ENCODE measurements at regions not wholly inside any gene's neighbourhood (a gene's known extent, or its start where the extent isn't known, plus 50 kb on each side); places are given as distances from the start of the nearest gene placed in this dataset.

GRCh38 chr2:6556755-6557154 is 309.0 kb downstream of the CMPK2 start:
- TF ChIP-seq GATA1 (IDR thresholded peaks at IDR 0.05; ENCODE audit: low read depth, low read length) (no peak), POLR2A (IDR thresholded peaks at IDR 0.05; ENCODE audit: low read length) (no peak)
- DNase-seq, result no peak

GRCh38 chr2:6557737-6558136 is 308.0 kb downstream of the CMPK2 start:
- DNase-seq, result no peak
- TF ChIP-seq POLR2A (IDR thresholded peaks at IDR 0.05; ENCODE audit: low read length) (no peak), GATA1 (IDR thresholded peaks at IDR 0.05; ENCODE audit: low read depth, low read length) (no peak)

GRCh38 chr2:6562771-6563170 is 302.9 kb downstream of the CMPK2 start:
- no peak for DNase-seq
- TF ChIP-seq POLR2A (IDR thresholded peaks at IDR 0.05; ENCODE audit: low read length) (no peak), GATA1 (IDR thresholded peaks at IDR 0.05; ENCODE audit: low read depth, low read length) (no peak)

- no peak for TF ChIP-seq GATA1 (IDR thresholded peaks at IDR 0.05; ENCODE audit: low read depth, low read length)
- TF ChIP-seq POLR2A (IDR thresholded peaks at IDR 0.05; ENCODE audit: low read length), result no peak
- no peak for DNase-seq
These were observed 301.4 kb downstream of the CMPK2 start for GRCh38 chr2:6564326-6564725.

GRCh38 chr2:6574121-6574520 is 291.6 kb downstream of the CMPK2 start:
- no peak for TF ChIP-seq GATA1 (IDR thresholded peaks at IDR 0.05; ENCODE audit: low read depth, low read length)
- TF ChIP-seq POLR2A (IDR thresholded peaks at IDR 0.05; ENCODE audit: low read length), result no peak
- DNase-seq, result no peak

- TF ChIP-seq GATA1 (IDR thresholded peaks at IDR 0.05; ENCODE audit: low read depth, low read length) (no peak), POLR2A (IDR thresholded peaks at IDR 0.05; ENCODE audit: low read length) (no peak)
- DNase-seq, result no peak
These were observed 289.4 kb downstream of the CMPK2 start for GRCh38 chr2:6576302-6576701.

- DNase-seq, result no peak
- TF ChIP-seq POLR2A (IDR thresholded peaks at IDR 0.05; ENCODE audit: low read length), result no peak
- no peak for TF ChIP-seq GATA1 (IDR thresholded peaks at IDR 0.05; ENCODE audit: low read depth, low read length)
These were observed 287.7 kb downstream of the CMPK2 start for GRCh38 chr2:6577960-6578359.

- no peak for DNase-seq
- TF ChIP-seq GATA1 (IDR thresholded peaks at IDR 0.05; ENCODE audit: low read depth, low read length) (no peak), POLR2A (IDR thresholded peaks at IDR 0.05; ENCODE audit: low read length) (no peak)
These were observed 287.3 kb downstream of the CMPK2 start for GRCh38 chr2:6578416-6578815.

- DNase-seq, result no peak
- TF ChIP-seq POLR2A (IDR thresholded peaks at IDR 0.05; ENCODE audit: low read length), result no peak
- TF ChIP-seq GATA1 (IDR thresholded peaks at IDR 0.05; ENCODE audit: low read depth, low read length), result no peak
These were observed 286.4 kb downstream of the CMPK2 start for GRCh38 chr2:6579281-6579680.

- no peak for DNase-seq
- TF ChIP-seq POLR2A (IDR thresholded peaks at IDR 0.05; ENCODE audit: low read length) (no peak), GATA1 (IDR thresholded peaks at IDR 0.05; ENCODE audit: low read depth, low read length) (no peak)
These were observed 284.7 kb downstream of the CMPK2 start for GRCh38 chr2:6580982-6581381.

- TF ChIP-seq GATA1 (IDR thresholded peaks at IDR 0.05; ENCODE audit: low read depth, low read length) (no peak), POLR2A (IDR thresholded peaks at IDR 0.05; ENCODE audit: low read length) (no peak)
- no peak for DNase-seq
These were observed 276.6 kb downstream of the CMPK2 start for GRCh38 chr2:6589150-6589549.

GRCh38 chr2:6590442-6590841 is 275.3 kb downstream of the CMPK2 start:
- DNase-seq, result no peak

GRCh38 chr2:6602471-6602870 is 263.2 kb downstream of the CMPK2 start:
- no peak for TF ChIP-seq GATA1 (IDR thresholded peaks at IDR 0.05; ENCODE audit: low read depth, low read length)
- TF ChIP-seq POLR2A (IDR thresholded peaks at IDR 0.05; ENCODE audit: low read length), result no peak
- DNase-seq, result peak in 1 of 2 experiments; percentile 4

More at GRCh38 chr2:6590442-6590841, 275.3 kb downstream of the CMPK2 start:
- TF ChIP-seq POLR2A (IDR thresholded peaks at IDR 0.05; ENCODE audit: low read length) (no peak), GATA1 (IDR thresholded peaks at IDR 0.05; ENCODE audit: low read depth, low read length) (no peak)

- DNase-seq, result no peak
- no peak for TF ChIP-seq GATA1 (IDR thresholded peaks at IDR 0.05; ENCODE audit: low read depth, low read length)
- TF ChIP-seq POLR2A (IDR thresholded peaks at IDR 0.05; ENCODE audit: low read length), result no peak
These were observed 259.7 kb downstream of the CMPK2 start for GRCh38 chr2:6605836-6606505.

GRCh38 chr2:6617794-6618193 is 247.9 kb downstream of the CMPK2 start:
- TF ChIP-seq POLR2A (IDR thresholded peaks at IDR 0.05; ENCODE audit: low read length) (no peak), GATA1 (IDR thresholded peaks at IDR 0.05; ENCODE audit: low read depth, low read length) (no peak)
- DNase-seq, result no peak
